ENCODE measurements at regions not wholly inside any gene's neighbourhood (a gene's known extent, or its start where the extent isn't known, plus 50 kb on each side); places are given as distances from the start of the nearest gene placed in this dataset.

GRCh38 chr7:21030237-21030871 lies 243.7 kb upstream of the SP8 start:
- no peak for DNase-seq (ENCODE audit: low spot score)

GRCh38 chr7:21041252-21041651 lies 254.6 kb upstream of the SP8 start:
- DNase-seq (ENCODE audit: low spot score): no peak

DNA sequence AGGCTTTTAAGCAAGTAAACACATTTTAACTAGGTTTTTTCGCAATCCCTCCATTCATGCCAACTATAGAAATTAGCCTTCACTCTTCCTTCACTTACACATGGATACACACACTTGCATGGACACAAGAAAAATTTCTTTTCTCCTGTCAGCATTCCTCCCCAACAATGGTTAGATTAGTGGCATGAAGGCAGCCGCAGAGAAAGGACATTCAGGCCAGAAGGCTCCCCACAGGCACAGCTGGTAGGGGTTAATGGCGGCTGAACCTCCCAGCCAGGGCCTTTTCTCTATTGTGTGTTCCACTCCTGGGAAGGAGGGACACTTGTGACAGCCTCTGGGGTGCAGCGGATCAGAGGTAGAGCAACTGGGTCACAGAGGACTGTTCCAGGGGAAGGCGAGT lies 255.0 kb upstream of the SP8 start:
- no peak for DNase-seq (ENCODE audit: low spot score)

- no peak for DNase-seq (ENCODE audit: low spot score)
These were observed 257.7 kb upstream of the SP8 start for GRCh38 chr7:21044384-21044783.

DNA sequence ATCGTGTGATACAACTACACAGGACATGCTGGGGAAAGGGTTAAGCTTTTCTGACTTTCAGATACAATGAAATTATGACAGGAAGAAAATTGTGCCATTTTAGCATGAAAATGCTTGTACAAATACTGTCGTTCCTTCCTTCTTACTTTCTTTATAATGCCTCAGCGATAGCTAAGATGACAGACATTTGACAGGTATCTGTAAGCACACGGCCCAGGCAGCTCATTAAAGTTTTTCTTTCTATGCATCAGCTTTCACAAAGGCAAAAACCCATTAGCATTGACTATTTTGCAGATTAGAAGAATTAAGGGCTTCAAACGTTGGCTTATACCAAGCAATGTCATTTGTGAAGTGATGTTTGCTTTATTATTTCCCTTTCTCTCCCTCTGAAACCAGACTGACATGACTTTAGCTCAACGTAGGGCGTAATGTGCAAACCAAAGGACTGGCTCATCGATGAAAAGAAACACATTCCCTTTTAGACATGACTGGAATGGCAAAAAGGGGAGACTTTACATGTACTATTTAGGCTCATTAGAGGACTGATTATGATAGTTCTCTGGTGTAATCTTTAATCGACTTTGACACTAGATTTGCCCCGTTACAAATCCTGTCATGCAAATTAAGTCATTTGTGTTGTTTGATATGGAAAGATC lies 258.4 kb upstream of the SP8 start:
- DNase-seq (ENCODE audit: low spot score): no peak

DNA sequence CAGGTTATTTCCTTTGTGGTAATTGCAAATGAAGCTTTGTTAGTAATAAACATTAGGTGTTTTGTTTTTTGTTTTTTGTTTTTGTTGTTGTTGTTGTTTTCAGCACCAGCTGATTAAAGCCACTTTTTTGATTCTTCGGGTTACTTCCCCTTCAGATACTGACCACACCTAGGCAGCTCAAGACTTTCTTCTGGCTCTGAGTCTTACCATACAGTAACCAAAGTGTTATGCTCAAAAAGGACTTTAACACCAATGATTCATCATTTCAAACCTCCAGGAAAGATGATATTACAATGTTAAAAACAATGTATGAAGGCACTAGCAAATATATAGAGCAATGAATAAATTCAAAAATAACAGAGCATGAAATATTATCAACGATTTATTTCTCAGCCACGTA lies 265.2 kb upstream of the SP8 start:
- DNase-seq (ENCODE audit: low spot score): no peak

GRCh38 chr7:21054427-21055112 lies 267.9 kb upstream of the SP8 start:
- no peak for DNase-seq (ENCODE audit: low spot score)

GRCh38 chr7:21059069-21059468 lies 272.4 kb upstream of the SP8 start:
- no peak for DNase-seq (ENCODE audit: low spot score)

- no peak for DNase-seq (ENCODE audit: low spot score)
These were observed 276.4 kb upstream of the SP8 start for GRCh38 chr7:21063106-21063505.

GRCh38 chr7:21064698-21065648 lies 278.3 kb upstream of the SP8 start:
- no peak for DNase-seq (ENCODE audit: low spot score)

DNA sequence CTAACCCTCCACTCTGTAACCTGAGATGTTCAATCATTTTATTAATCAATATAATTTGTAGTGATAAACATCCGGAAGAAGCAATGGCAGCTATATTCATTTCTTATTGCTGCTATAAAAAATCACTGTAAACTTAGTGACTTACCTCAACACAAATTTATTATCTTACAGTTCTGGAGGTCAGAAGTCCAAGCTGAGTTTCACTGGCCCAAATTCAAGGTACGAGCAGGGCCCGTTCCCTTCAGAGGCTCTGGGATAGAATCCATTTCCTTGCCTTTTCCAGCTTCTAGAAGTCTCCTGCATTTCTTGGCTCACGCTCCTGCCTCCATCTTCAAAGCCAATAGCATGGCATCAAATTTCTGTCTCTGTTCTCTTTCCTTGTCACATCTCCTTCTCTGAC lies 279.5 kb upstream of the SP8 start:
- no peak for DNase-seq (ENCODE audit: low spot score)

DNA sequence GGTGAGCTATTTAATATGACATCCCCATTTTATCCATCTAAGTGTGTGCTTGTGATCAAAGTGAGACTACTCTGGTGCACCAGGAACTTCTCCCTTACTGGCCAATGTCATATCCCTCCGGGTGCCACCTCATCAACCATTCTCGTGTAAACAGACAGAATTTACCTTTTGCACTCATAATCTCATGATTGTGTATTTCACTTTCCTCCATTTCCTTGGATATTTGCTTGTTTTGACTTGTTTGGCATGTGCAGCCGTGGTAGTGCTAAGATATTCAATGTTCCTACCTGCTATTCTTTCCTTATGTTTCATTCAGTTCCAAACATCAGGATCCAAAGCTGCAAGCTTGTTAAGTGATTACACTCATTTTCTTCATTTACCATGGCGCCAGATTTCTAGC lies 280.5 kb upstream of the SP8 start:
- DNase-seq (ENCODE audit: low spot score): no peak

DNA sequence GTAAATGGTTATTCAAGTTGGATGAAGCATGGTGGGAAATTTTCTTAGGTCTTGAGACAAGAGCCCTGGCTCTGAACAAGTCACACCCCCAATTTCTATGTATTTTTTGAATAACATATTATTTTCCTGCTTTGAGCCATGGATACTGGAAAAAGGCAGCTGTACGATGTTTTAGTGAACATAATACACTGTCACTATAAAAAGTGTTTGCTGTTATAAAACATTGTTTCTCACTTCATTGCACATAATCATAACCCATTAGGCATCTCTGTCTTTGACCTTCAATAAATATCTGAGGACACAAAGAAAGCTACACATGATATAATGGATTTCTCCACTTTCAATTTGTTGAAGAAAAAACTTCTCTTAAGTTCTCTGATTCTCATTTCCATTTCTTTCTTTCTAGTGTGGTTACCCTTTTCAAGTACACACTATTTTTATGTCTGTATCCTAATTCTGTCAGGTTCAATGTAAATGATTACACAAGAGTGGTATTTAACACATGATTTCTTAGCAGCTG lies 283.9 kb upstream of the SP8 start:
- no peak for DNase-seq (ENCODE audit: low spot score)

- no peak for DNase-seq (ENCODE audit: low spot score)
These were observed 285.1 kb upstream of the SP8 start for GRCh38 chr7:21071561-21072501.

- DNase-seq (ENCODE audit: low spot score): no peak
These were observed 289.4 kb upstream of the SP8 start for GRCh38 chr7:21076054-21076453.

- DNase-seq (ENCODE audit: low spot score): no peak
These were observed 289.9 kb upstream of the SP8 start for GRCh38 chr7:21076574-21076973.

- no peak for DNase-seq (ENCODE audit: low spot score)
These were observed 290.9 kb upstream of the SP8 start for GRCh38 chr7:21077602-21078001.

DNA sequence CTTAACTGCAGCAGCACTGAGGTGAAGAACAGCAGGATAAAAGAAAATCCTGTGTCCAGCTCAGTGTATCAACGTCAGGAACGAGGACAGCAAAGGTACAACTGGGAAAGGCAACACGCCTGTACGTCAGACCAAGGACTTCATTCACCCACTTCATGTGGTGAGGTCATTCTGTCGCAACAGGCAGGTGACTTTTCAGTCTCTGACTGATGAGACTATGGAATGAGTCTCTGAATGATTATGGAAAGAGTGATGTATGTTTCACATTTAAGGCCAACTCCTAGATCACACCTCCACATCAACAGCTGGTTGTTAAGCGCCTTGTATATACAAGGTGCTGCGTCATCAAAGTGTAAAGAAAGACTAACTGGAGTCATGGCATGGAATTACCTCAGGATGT lies 297.6 kb upstream of the SP8 start:
- no peak for DNase-seq (ENCODE audit: low spot score)

- no peak for DNase-seq (ENCODE audit: low spot score)
These were observed 300.0 kb upstream of the SP8 start for GRCh38 chr7:21086688-21087087.

GRCh38 chr7:21089653-21090052 lies 303.0 kb upstream of the SP8 start:
- DNase-seq (ENCODE audit: low spot score): no peak

Data from NAMALWA (cell line).